ENCODE measurements at regions not wholly inside any gene's neighbourhood (a gene's known extent, or its start where the extent isn't known, plus 50 kb on each side); places are given as distances from the start of the nearest gene placed in this dataset.
"Not testable (repeated sequence)": the region's sequence is repeated elsewhere in the genome, so short reads cannot be mapped to it uniquely, and the experiment has no call there.

GRCh38 chr2:53610260-53610659, 157.3 kb upstream of the CHAC2 start:
- Mint-ChIP-seq H3K4me3 (no peak overlapping the region), H3K4me1 (ENCODE audit: low read depth in 2 of 2) (no peaks in the 10 kb centered on the region), H3K27me3 (peaks cover 0 to 13% of the 10 kb centered on the region in 2 donors), H3K36me3 (ENCODE audit: insufficient read depth) (no peaks in the 10 kb centered on the region), H3K27ac (no peak overlapping the region), H3K9me3 (no peaks in the 10 kb centered on the region)
- DNase-seq (no peak), ATAC-seq (replicated peaks) (no peak)

- no peak overlapping the region for H3K27ac Mint-ChIP-seq
- DNase-seq: no peak
- no peak overlapping the region for H3K4me3 Mint-ChIP-seq
- no peak for ATAC-seq (replicated peaks)
- no peaks in the 10 kb centered on the region for H3K4me1 Mint-ChIP-seq (ENCODE audit: low read depth in 2 of 2)
- H3K27me3 Mint-ChIP-seq: peaks cover 0 to 10% of the 10 kb centered on the region in 2 donors
- no peaks in the 10 kb centered on the region for H3K36me3 Mint-ChIP-seq (ENCODE audit: insufficient read depth)
- H3K9me3 Mint-ChIP-seq: no peaks in the 10 kb centered on the region
Observed at GRCh38 chr2:53609551-53609950, 158.1 kb upstream of the CHAC2 start.

- no peak overlapping the region for H3K4me3 Mint-ChIP-seq
- ATAC-seq (replicated peaks): no peak
- no peaks in the 10 kb centered on the region for H3K9me3 Mint-ChIP-seq
- no peaks in the 10 kb centered on the region for H3K27me3 Mint-ChIP-seq
- no peak overlapping the region for H3K27ac Mint-ChIP-seq
- no peaks in the 10 kb centered on the region for H3K36me3 Mint-ChIP-seq (ENCODE audit: insufficient read depth)
- DNase-seq: no peak
- H3K4me1 Mint-ChIP-seq (ENCODE audit: low read depth in 2 of 2): no peaks in the 10 kb centered on the region
Observed at GRCh38 chr2:53608293-53608692, 159.3 kb upstream of the CHAC2 start.

GRCh38 chr2:53600815-53601214, 166.8 kb upstream of the CHAC2 start:
- H3K27ac Mint-ChIP-seq: no peak overlapping the region
- no peak for ATAC-seq (replicated peaks)
- peaks cover 19 to 29% of the 10 kb centered on the region in 2 donors for H3K27me3 Mint-ChIP-seq
- no peaks in the 10 kb centered on the region for H3K36me3 Mint-ChIP-seq (ENCODE audit: insufficient read depth)
- no peaks in the 10 kb centered on the region for H3K4me1 Mint-ChIP-seq (ENCODE audit: low read depth in 2 of 2)
- no peak for DNase-seq
- H3K4me3 Mint-ChIP-seq: no peak overlapping the region
- H3K9me3 Mint-ChIP-seq: no peaks in the 10 kb centered on the region

- not testable (repeated sequence) for H3K27me3 Mint-ChIP-seq; ATAC-seq (replicated peaks); H3K27ac Mint-ChIP-seq; H3K4me1 Mint-ChIP-seq (ENCODE audit: low read depth in 2 of 2); H3K9me3 Mint-ChIP-seq; DNase-seq; H3K36me3 Mint-ChIP-seq (ENCODE audit: insufficient read depth)
- peak overlapping the region; percentile 55 to 56 for H3K4me3 Mint-ChIP-seq
Observed at GRCh38 chr2:53586733-53587612, 180.6 kb upstream of the CHAC2 start.

- ATAC-seq (replicated peaks) (no peak), DNase-seq (no peak)
- Mint-ChIP-seq H3K4me1 (ENCODE audit: low read depth in 2 of 2) (no peaks in the 10 kb centered on the region), H3K9me3 (no peaks in the 10 kb centered on the region), H3K27ac (no peak overlapping the region), H3K36me3 (ENCODE audit: insufficient read depth) (no peaks in the 10 kb centered on the region), H3K27me3 (peaks cover 7 to 16% of the 10 kb centered on the region in 2 donors), H3K4me3 (no peak overlapping the region)
Observed at GRCh38 chr2:53584986-53585385, 182.6 kb upstream of the CHAC2 start.

GRCh38 chr2:53583583-53583982, 184.0 kb upstream of the CHAC2 start:
- DNase-seq (no peak), ATAC-seq (replicated peaks) (no peak)
- H3K4me3 Mint-ChIP-seq: no peak overlapping the region
- H3K27me3 Mint-ChIP-seq: peaks cover 10 to 30% of the 10 kb centered on the region in 2 donors
- no peaks in the 10 kb centered on the region for H3K9me3 Mint-ChIP-seq
- H3K4me1 Mint-ChIP-seq (ENCODE audit: low read depth in 2 of 2): no peaks in the 10 kb centered on the region
- H3K36me3 Mint-ChIP-seq (ENCODE audit: insufficient read depth): peaks cover 3% of the 10 kb centered on the region
- no peak overlapping the region for H3K27ac Mint-ChIP-seq

- ATAC-seq (replicated peaks) (no peak), DNase-seq (no peak)
- no peak overlapping the region for H3K4me3 Mint-ChIP-seq
- H3K27me3 Mint-ChIP-seq: peaks cover 10 to 30% of the 10 kb centered on the region in 2 donors
- H3K36me3 Mint-ChIP-seq (ENCODE audit: insufficient read depth): peaks cover 3% of the 10 kb centered on the region
- no peaks in the 10 kb centered on the region for H3K4me1 Mint-ChIP-seq (ENCODE audit: low read depth in 2 of 2)
- H3K9me3 Mint-ChIP-seq: no peaks in the 10 kb centered on the region
- no peak overlapping the region for H3K27ac Mint-ChIP-seq
Observed at GRCh38 chr2:53582556-53582955, 185.0 kb upstream of the CHAC2 start.

- no peak overlapping the region for H3K4me3 Mint-ChIP-seq
- H3K4me1 Mint-ChIP-seq (ENCODE audit: low read depth in 2 of 2): no peaks in the 10 kb centered on the region
- no peak overlapping the region for H3K27ac Mint-ChIP-seq
- H3K9me3 Mint-ChIP-seq: no peaks in the 10 kb centered on the region
- ATAC-seq (replicated peaks): no peak
- no peak for DNase-seq
- H3K27me3 Mint-ChIP-seq: peaks cover 12 to 14% of the 10 kb centered on the region in 2 donors
- peaks cover 3% of the 10 kb centered on the region for H3K36me3 Mint-ChIP-seq (ENCODE audit: insufficient read depth)
Observed at GRCh38 chr2:53576166-53576565, 191.4 kb upstream of the CHAC2 start.

GRCh38 chr2:53575721-53576124, 191.9 kb upstream of the CHAC2 start:
- H3K4me3 Mint-ChIP-seq: no peak overlapping the region
- no peak overlapping the region for H3K27ac Mint-ChIP-seq

GRCh38 chr2:53572696-53573095, 194.9 kb upstream of the CHAC2 start:
- no peaks in the 10 kb centered on the region for H3K36me3 Mint-ChIP-seq (ENCODE audit: insufficient read depth)
- H3K4me1 Mint-ChIP-seq (ENCODE audit: low read depth in 2 of 2): peaks cover 5 to 6% of the 10 kb centered on the region in 2 donors
- no peak overlapping the region for H3K4me3 Mint-ChIP-seq
- no peak overlapping the region for H3K27ac Mint-ChIP-seq
- peaks cover 0 to 7% of the 10 kb centered on the region in 2 donors for H3K27me3 Mint-ChIP-seq
- H3K9me3 Mint-ChIP-seq: no peaks in the 10 kb centered on the region
- no peak for DNase-seq
- ATAC-seq (replicated peaks): no peak

More at GRCh38 chr2:53575721-53576124, 191.9 kb upstream of the CHAC2 start:
- no peaks in the 10 kb centered on the region for H3K4me1 Mint-ChIP-seq (ENCODE audit: low read depth in 2 of 2)
- H3K36me3 Mint-ChIP-seq (ENCODE audit: insufficient read depth): peaks cover 3% of the 10 kb centered on the region
- DNase-seq (no peak), ATAC-seq (replicated peaks) (no peak)
- no peaks in the 10 kb centered on the region for H3K9me3 Mint-ChIP-seq
- peaks cover 12 to 14% of the 10 kb centered on the region in 2 donors for H3K27me3 Mint-ChIP-seq

- ATAC-seq (replicated peaks): no peak
- no peak overlapping the region for H3K4me3 Mint-ChIP-seq
- H3K4me1 Mint-ChIP-seq (ENCODE audit: low read depth in 2 of 2): peaks cover 5 to 6% of the 10 kb centered on the region in 2 donors
- no peaks in the 10 kb centered on the region for H3K9me3 Mint-ChIP-seq
- no peak overlapping the region for H3K27ac Mint-ChIP-seq
- no peaks in the 10 kb centered on the region for H3K36me3 Mint-ChIP-seq (ENCODE audit: insufficient read depth)
- DNase-seq: no peak
- no peaks in the 10 kb centered on the region for H3K27me3 Mint-ChIP-seq
Observed at GRCh38 chr2:53569957-53570727, 197.5 kb upstream of the CHAC2 start.

GRCh38 chr2:53568469-53568868, 199.1 kb upstream of the CHAC2 start:
- H3K27ac Mint-ChIP-seq: peak overlapping the region in 1 of 2 donors; percentile 49
- ATAC-seq (replicated peaks) (peak; percentile 35), DNase-seq (no peak)
- no peaks in the 10 kb centered on the region for H3K36me3 Mint-ChIP-seq (ENCODE audit: insufficient read depth)
- H3K27me3 Mint-ChIP-seq: no peaks in the 10 kb centered on the region
- H3K4me1 Mint-ChIP-seq (ENCODE audit: low read depth in 2 of 2): peaks cover 5 to 6% of the 10 kb centered on the region in 2 donors
- peak overlapping the region; percentile 21 to 26 for H3K4me3 Mint-ChIP-seq
- H3K9me3 Mint-ChIP-seq: no peaks in the 10 kb centered on the region

GRCh38 chr2:53567073-53567472, 200.5 kb upstream of the CHAC2 start:
- Mint-ChIP-seq H3K4me1 (ENCODE audit: low read depth in 2 of 2) (peaks cover 5 to 6% of the 10 kb centered on the region in 2 donors), H3K27ac (no peak overlapping the region), H3K4me3 (no peak overlapping the region), H3K36me3 (ENCODE audit: insufficient read depth) (no peaks in the 10 kb centered on the region), H3K27me3 (no peaks in the 10 kb centered on the region), H3K9me3 (no peaks in the 10 kb centered on the region)
- DNase-seq (no peak), ATAC-seq (replicated peaks) (no peak)

Measured in effector memory CD8-positive, alpha-beta T cell (primary cell).